T-helper 2 cell (primary cell): ENCODE measurements at regions not wholly inside any gene's neighbourhood (a gene's known extent, or its start where the extent isn't known, plus 50 kb on each side); places are given as distances from the start of the nearest gene placed in this dataset.

ENCODE experiments used
- DNase-seq, 5 experiments: peaks; one replicate each; pipeline versions ENCODE4 v3.0.0 to v3.0.0-alpha.2; 2012 to 2022

DNA sequence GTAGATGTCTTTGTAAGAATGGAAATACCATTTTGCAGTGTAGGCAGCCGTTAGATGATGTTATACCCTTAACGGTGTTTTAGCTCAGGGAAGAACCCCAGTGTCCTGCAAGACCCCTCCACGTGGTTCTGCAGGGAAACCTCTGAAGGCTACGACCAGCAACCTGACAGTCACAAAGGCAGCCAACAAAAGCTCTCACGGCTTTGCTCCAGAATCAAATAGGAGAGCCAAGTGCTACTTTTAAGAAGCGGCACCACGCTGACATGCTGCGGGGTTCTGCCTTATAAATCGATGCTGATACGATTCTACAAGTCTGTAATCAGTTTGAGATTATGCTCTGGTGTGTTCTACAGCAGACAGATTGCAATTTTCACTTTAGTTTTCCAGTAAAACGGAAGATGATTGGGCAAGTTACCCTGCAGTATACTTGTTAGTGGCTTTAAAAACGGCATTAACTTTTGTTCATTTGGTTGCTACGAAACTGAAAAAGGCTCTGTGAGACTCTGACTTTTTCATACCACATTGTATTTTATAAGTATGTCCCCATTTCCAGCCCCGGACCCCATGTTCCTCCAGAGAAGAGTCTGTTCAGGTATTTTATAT is 312.9 kb downstream of the SAMD5 start:
- DNase-seq = no peak

DNA sequence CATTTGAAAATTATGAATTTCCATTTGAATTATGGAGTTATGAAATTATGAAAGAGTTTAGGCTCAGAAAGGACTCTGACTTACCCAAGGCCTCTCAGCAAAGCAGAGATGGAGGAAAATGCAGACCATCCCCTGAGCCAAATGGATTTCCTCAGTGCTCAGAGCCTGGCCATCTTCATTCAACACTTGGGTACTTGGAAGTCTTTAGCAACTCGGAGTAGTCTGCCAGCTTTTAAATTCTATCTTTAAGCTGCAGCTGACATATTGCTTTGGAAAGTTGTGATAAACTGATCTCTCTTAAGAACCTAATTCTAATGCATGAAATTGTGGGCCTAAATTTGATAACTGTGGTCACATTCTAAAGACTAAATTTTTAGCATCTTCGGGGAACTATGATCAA is 315.4 kb downstream of the SAMD5 start:
- no peak for DNase-seq

- DNase-seq = no peak
Measured at GRCh38 chr6:147825848-147826247, 317.4 kb downstream of the SAMD5 start.

DNA sequence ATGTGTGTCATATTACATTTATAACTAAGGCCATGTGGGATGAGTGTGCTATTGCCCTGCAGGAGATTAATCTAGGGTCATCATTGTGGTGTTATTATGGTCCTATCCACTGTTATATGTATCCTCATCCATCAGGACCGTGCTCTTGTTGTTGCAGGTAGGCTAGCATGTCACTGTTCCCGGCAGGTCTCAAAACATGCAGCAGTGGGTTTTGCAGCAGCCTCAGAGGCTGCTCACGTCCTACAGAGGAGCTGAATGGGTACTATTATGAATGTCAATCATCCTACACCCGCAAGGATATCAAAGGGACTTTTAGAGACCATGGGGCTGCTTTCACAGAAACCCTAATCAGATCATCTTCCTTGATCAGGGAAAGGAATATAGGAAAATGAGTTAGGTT is 318.2 kb downstream of the SAMD5 start:
- DNase-seq = no peak

DNA sequence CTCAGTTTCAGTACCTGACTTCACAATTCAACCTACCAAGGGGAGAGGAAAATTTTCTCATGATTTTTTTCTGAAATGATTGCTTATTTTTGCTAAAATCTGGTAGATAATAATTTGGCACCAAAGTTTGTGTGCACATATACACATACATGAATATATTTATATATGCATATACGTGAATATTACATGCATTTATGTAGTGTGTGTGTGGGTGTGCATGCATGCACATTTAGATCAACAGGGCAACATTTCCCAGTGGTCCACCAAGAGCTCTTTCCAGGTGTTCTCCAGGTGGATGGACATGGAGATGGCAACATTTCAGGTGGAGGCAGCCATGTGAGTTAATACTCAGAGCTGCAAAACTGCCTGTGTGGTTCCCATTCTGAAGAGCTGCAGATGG is 320.9 kb downstream of the SAMD5 start:
- DNase-seq = no peak

DNA sequence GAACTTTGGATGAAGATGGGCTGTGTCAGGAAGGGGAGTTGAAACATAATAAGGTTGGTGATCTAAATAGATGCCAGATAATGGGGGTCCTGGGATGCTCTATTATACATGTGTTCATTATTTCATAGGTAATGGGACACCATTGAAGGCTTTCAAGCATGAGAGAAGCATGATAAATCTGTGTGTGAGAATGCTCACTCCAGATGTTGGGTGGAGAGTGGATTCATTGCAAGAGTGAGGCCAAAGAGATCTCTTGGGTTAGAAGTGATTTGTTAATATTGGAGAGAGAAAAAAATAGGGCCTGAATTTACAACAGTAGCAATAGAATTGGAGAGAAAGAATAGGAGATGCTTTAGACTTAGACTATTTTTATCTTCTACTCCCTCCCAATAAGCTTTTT is 321.3 kb downstream of the SAMD5 start:
- DNase-seq = no peak

DNA sequence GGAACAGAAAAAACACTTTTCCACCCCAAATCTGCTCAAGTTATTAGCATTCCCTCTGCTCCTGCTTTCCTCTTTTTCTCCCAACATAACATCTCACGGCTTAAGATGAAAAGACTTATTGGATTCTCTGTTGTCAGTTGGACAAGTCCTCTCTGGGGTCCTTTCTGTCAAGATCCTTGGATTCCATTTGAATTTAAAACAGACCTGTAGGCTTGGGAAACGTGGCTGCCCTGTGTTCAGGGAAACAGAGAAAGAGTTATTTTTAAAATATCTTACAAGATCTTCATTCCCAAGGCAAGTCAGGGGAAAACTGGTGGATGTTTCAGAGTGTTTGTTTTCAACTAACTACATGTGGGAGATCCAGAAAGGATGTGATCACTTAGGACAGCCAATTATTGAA is 322.9 kb downstream of the SAMD5 start:
- no peak for DNase-seq

DNA sequence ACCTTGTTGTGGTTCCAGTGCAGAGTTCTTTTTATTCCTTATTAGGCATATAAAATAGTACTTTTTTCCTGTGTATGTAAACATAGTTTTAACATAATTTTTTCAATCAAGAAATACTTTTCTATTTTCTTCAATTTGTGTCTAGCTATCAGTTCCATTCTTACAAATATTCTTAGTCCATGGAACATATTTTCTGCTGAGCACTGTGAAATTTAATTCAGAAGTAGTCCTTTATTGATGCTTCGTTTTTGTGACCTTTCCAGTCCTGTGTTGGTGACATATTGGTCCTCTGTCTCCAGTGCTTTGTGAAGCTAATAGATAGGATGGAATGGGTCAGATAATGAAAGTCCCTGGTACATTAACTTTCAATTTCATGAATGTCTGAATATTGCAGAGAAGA is 325.1 kb downstream of the SAMD5 start:
- DNase-seq = no peak

GRCh38 chr6:147834084-147834776 is 325.7 kb downstream of the SAMD5 start:
- DNase-seq = no peak

DNA sequence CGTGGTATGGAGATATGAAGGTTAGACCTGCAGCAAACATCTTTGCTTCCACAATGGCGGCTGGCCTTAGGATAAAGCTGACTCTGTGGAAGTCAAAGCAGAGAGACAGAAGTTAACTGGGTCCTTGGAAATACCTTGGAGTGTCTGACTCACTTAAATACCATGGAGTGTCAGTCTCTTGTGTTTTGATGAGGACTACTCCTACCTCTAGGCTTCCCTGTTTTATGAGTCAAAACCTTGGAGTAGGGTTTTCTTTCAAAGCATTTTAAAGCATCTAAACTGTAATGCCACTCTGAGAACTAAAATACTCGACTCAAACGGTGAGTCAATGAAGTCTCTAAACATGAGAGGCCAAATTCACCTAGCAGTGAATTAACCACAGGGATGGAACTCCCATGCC is 329.1 kb downstream of the SAMD5 start:
- no peak for DNase-seq

DNA sequence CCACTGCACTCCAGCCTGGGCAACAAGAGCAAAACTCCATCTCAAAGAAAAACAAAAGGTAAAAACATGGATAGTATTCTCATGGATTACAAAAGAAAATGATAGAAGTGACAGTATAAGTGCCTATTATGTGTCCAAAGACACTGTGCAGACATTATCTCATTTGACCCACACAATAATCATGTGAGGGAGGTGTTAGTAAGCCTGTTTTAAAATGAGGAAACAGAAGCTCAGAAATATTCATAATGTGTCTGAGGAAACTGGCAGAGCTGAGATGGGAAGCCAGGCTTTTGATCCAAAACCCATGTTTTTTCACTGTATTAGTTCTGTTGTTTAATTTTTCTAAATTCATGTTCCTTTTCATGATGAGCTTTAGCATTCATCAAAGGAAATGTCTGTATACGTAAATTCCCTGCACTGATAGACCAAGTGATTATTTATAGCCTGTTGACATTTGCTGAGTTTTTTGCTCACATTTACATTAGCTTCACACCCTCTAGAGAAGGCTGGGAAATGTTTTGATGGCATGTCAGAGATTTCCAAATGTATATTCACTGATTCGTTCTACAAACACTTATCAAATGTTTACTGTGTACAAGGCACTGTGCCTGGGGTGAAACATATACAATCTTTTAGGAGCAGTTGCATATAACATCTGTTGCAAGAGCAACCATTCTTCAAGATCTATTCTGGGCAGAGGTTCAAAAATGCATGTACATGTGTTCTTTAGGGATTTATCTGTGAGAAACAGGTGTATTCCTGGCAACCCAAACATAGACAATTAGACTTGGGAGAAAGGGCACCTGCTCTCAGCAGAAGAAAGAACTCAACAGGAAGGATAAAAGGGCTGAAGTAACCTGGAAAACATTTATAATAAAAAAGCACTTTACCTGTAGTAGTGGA is 331.5 kb downstream of the SAMD5 start:
- DNase-seq = no peak

DNA sequence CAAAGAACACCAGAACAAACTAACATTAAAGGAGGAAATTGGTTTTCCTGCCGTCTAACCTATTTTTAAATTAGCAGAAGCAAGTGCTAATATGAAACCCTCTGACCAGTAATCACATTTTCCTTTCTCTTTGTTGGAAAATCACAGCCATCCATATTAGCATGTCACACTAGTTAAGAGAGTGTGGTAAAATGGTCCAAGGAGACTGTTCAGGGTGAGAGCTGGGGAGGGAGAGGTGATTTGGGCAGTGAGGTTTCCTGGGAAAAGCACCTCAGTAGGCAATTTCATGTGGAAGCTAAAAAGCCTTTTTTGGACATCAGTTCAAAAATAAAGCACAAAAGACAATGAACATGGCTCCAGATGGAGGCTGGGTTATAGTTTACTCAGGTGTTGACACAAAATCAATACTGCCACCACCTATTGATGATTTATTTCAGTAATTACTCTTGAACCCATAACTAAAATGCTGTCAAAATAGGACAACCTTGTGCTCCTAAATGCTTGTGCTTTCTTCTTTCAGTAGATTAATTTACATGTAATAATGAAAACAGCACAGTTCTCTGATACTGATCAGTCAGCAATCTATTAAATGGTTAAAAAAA is 333.2 kb downstream of the SAMD5 start:
- DNase-seq = no peak

GRCh38 chr6:147849401-147850330 is 341.2 kb downstream of the SAMD5 start:
- no peak for DNase-seq

- DNase-seq = no peak
Measured at GRCh38 chr6:147852772-147853171, 344.3 kb downstream of the SAMD5 start.

DNA sequence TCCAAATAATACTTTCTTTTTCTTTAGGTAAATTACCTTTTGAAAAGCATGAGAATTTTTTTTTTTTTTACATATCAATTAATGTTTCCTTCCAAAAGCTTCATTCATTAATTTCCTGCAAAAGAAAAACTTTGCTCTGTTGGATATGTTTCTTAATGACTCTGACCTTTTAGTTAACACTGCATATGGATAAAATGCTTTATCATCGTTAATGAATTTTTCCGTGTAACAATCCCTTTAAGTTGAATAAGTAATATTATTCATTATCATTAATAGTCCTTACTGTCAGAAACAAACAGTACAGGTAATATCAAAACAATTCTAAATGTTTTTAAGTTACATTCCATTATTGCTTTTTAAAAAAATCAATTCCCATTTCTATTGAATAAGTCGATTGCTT is 345.1 kb downstream of the SAMD5 start:
- DNase-seq = no peak

DNA sequence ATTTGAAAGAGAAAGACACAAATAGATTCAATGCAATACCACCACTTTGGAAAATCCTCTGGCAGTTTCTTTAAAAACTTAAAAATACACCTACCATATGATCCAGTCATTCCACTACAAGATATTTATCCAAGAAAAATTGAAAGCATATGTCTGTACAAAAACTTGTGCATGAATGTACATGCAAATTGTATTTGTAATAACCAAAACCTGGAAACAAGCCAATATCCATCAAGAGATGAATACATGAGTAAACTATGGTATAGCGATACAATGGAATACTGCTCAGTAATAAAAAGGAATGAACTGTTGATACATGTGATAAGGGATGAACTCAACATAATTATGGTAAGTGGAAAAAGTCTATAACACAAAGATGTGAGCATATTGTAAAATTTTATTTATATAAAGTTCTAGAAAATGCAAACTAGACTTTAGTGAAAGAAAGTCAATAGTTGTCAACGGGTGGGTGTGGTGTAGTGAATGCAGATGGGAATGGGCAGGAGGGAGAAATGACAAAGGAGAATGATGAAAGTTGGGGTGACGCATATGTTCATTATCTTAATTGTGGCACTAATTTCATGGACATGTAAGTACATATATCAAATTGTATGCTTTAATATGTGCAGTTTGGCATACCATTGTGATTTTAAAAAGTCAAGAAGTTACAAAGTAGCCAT is 347.5 kb downstream of the SAMD5 start:
- no peak for DNase-seq

GRCh38 chr6:147856687-147857086 is 348.2 kb downstream of the SAMD5 start:
- no peak for DNase-seq

GRCh38 chr6:147858421-147858820 is 349.9 kb downstream of the SAMD5 start:
- DNase-seq = no peak

DNA sequence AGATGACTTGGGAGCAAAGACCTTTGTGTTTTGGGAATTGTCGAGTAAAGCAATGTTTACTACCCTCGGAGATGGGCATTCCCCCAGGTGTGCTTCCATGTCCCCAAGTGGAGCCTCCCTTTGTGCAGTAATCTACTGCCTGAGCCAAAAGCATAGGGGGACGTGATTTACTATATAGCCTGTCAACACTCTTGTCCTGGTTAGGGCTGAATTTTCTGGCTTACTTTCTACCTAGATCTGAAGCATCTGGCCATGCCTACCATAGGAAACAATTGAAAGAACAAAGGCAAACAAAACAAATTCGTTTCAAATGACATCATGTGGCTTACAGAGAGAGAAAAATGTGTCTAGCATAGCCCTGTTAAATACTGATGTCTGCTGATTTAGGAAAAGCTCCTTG is 350.6 kb downstream of the SAMD5 start:
- no peak for DNase-seq

DNA sequence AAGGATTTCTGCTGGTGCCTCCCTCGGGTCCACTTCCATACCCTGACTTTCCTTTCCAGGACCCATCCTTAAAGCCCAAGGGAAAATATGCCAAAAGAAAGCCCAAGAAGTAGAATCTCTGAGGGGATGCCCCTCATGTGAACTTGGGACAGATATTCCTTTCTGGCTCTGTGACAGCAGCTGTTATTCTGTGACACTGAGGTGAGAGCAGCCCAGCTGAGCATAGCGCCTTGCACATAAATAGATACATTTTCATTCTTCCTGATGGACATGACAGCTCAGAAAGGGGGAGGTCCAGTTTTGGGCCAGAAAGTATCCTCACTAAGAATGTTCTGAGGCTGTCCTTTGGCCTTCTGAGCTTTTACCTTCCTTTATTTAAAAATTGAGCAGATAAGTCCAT is 353.2 kb downstream of the SAMD5 start:
- DNase-seq = no peak

DNA sequence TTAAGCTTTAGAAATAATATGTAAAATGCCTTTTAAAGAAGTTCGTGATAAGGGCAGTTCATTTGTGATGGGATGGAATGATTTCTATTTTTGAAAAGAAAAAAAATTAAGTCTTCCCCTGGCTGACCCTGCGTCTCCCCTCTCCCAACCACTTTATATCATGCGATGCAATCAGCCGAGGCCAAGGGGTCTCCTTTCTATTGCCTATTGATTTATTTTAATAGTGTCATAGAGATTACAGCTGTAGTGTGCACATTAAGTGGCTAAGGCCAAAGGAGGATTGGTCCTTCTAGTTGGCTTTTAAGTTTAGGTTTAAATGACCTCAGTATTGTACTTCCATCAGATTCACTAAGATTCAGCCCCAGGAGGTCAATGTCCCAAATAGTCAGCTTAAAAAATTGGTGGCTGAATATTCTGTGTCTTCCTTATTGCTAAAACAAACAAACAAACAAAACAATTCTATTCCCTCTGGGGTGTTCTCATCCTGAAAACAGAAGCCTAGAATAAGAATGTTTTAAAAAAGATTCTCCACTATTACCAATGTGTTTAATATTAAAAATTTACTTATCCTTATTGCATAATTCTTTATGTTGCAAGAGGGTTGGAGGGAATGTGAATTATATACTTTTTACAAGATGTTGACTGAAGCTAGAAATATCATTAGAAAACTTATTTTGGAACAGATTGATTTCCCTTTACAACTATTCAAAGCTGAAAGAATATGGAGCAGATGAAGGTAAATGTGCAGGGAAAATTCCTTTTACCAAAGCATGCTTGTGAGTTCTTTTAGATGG is 359.1 kb downstream of the SAMD5 start:
- no peak for DNase-seq
